ENCODE measurements at regions not wholly inside any gene's neighbourhood (a gene's known extent, or its start where the extent isn't known, plus 50 kb on each side); places are given as distances from the start of the nearest gene placed in this dataset.

GRCh38 chrX:124208660-124209059 is 123.8 kb upstream of the TEX13D start:
- DNase-seq = peak in 1 of 2 donors; percentile 41
- no peaks in the 10 kb centered on the region for H3K4me1 ChIP-seq
- intact Hi-C loops (cut with DNase I; ENCODE audit: low total_unique reads) = no loop called here
- no peak overlapping the region for H3K4me3 ChIP-seq
- WGBS, 5 donors = 53 to 72% (median 62%) methylated on average over 5 of the region's 5 CpGs
- H3K9me3 ChIP-seq = no peaks in the 10 kb centered on the region
- H3K36me3 ChIP-seq = no peaks in the 10 kb centered on the region
- peak overlapping the region in 1 of 5 donors; percentile 12 for H3K27ac ChIP-seq
- TF ChIP-seq POLR2AphosphoS5 (IDR thresholded peaks at IDR 0.05) (no peak), EP300 (IDR thresholded peaks at IDR 0.05) (no peak), CTCF (IDR thresholded peaks at IDR 0.05) (no peak), POLR2A (IDR thresholded peaks at IDR 0.05) (no peak)
- H3K27me3 ChIP-seq = no peaks in the 10 kb centered on the region

GRCh38 chrX:124209792-124210576 is 122.5 kb upstream of the TEX13D start:
- 36 to 65% (median 42%) methylated on average over 6 of the region's 6 CpGs for WGBS, 5 donors
- no peak overlapping the region for H3K4me3 ChIP-seq
- H3K9me3 ChIP-seq = no peaks in the 10 kb centered on the region

GRCh38 chrX:124211312-124211942 is 121.0 kb upstream of the TEX13D start:
- TF ChIP-seq CTCF (IDR thresholded peaks at IDR 0.05) (peak in 3 of 7 experiments; percentile 23 to 24 (median 24)), POLR2AphosphoS5 (IDR thresholded peaks at IDR 0.05) (no peak)
- Histone ChIP-seq H3K4me3 (no peak overlapping the region), H3K27me3 (no peaks in the 10 kb centered on the region), H3K36me3 (no peaks in the 10 kb centered on the region), H3K9me3 (no peaks in the 10 kb centered on the region), H3K27ac (no peak overlapping the region), H3K4me1 (no peaks in the 10 kb centered on the region)
- 58 to 65% (median 60%) methylated on average over 3 of the region's 3 CpGs for WGBS, 5 donors
- intact Hi-C loops (cut with DNase I; ENCODE audit: low total_unique reads) = no loop called here
- DNase-seq = peak in 1 of 2 donors; percentile 39

More at GRCh38 chrX:124209792-124210576, 122.5 kb upstream of the TEX13D start:
- Histone ChIP-seq H3K36me3 (no peaks in the 10 kb centered on the region), H3K27ac (peak overlapping the region in 3 of 5 donors; percentile 11 to 46 (median 39)), H3K4me1 (no peaks in the 10 kb centered on the region), H3K27me3 (no peaks in the 10 kb centered on the region)
- TF ChIP-seq POLR2AphosphoS5 (IDR thresholded peaks at IDR 0.05) = no peak
- TF ChIP-seq POLR2A (IDR thresholded peaks at IDR 0.05) = no peak
- TF ChIP-seq EP300 (IDR thresholded peaks at IDR 0.05) = no peak
- TF ChIP-seq CTCF (IDR thresholded peaks at IDR 0.05) = no peak
- intact Hi-C loops (cut with DNase I; ENCODE audit: low total_unique reads) = no loop called here
- DNase-seq = peak in 1 of 2 donors; percentile 32

GRCh38 chrX:124212622-124213021 is 119.8 kb upstream of the TEX13D start:
- intact Hi-C loops (cut with DNase I; ENCODE audit: low total_unique reads) = no loop called here
- Histone ChIP-seq H3K27me3 (no peaks in the 10 kb centered on the region), H3K4me3 (no peak overlapping the region), H3K27ac (no peak overlapping the region), H3K36me3 (no peaks in the 10 kb centered on the region), H3K4me1 (no peaks in the 10 kb centered on the region), H3K9me3 (no peaks in the 10 kb centered on the region)
- 53 to 64% (median 55%) methylated on average over 3 of the region's 3 CpGs for WGBS, 5 donors
- DNase-seq = no peak
- no peak for TF ChIP-seq CTCF (IDR thresholded peaks at IDR 0.05)
- TF ChIP-seq POLR2A (IDR thresholded peaks at IDR 0.05) = no peak
- TF ChIP-seq POLR2AphosphoS5 (IDR thresholded peaks at IDR 0.05) = no peak
- TF ChIP-seq EP300 (IDR thresholded peaks at IDR 0.05) = no peak
